ENCODE measurements at regions not wholly inside any gene's neighbourhood (a gene's known extent, or its start where the extent isn't known, plus 50 kb on each side); places are given as distances from the start of the nearest gene placed in this dataset.

GRCh38 chr1:50335036-50335435 is 88.2 kb downstream of the DMRTA2 start:
- TF ChIP-seq ZBTB7A (IDR thresholded peaks at IDR 0.05; ENCODE audit: low read depth) (no peak), REST (IDR thresholded peaks at IDR 0.05; ENCODE audit: low read depth) (no peak), TCF12 (IDR thresholded peaks at IDR 0.05; ENCODE audit: low read depth) (no peak), USF1 (IDR thresholded peaks at IDR 0.05) (no peak)

GRCh38 chr1:50333595-50333974 is 89.7 kb downstream of the DMRTA2 start:
- no peak for TF ChIP-seq REST (IDR thresholded peaks at IDR 0.05; ENCODE audit: low read depth)
- no peak for TF ChIP-seq TCF12 (IDR thresholded peaks at IDR 0.05; ENCODE audit: low read depth)
- no peak for TF ChIP-seq USF1 (IDR thresholded peaks at IDR 0.05)
- TF ChIP-seq RAD21 (IDR thresholded peaks at IDR 0.05; ENCODE audit: low read depth) = peak; percentile 47; the same call in 1 of the 2 replicates
- TF ChIP-seq EGR1 (IDR thresholded peaks at IDR 0.05) = no peak
- no peak; the same call in 1 of the 2 replicates for TF ChIP-seq ZBTB7A (IDR thresholded peaks at IDR 0.05; ENCODE audit: low read depth)
- no peak for TF ChIP-seq TAF1 (IDR thresholded peaks at IDR 0.05; ENCODE audit: low read depth)
- peak; percentile 54 for TF ChIP-seq MAX (IDR thresholded peaks at IDR 0.05)
- TF ChIP-seq YY1 (IDR thresholded peaks at IDR 0.05; ENCODE audit: low read depth) = 0 out of 2 replicates have a peak, but pooled peaks have one; percentile 17

- TF ChIP-seq RAD21 (IDR thresholded peaks at IDR 0.05; ENCODE audit: low read depth) (peak; percentile 71), MAX (IDR thresholded peaks at IDR 0.05) (no peak)
These were observed 90.2 kb downstream of the DMRTA2 start for GRCh38 chr1:50332941-50333594.

GRCh38 chr1:50329332-50329932 is 93.8 kb downstream of the DMRTA2 start:
- TF ChIP-seq EGR1 (IDR thresholded peaks at IDR 0.05) (no peak), CEBPB (IDR thresholded peaks at IDR 0.05) (0 out of 2 replicates have a peak, but pooled peaks have one; percentile 12), FOXM1 (IDR thresholded peaks at IDR 0.05; ENCODE audit: borderline replicate concordance, low read depth) (no peak), ZBTB7A (IDR thresholded peaks at IDR 0.05; ENCODE audit: low read depth) (no peak), CREB1 (IDR thresholded peaks at IDR 0.05; ENCODE audit: low read depth) (no peak), MAX (IDR thresholded peaks at IDR 0.05) (no peak), TCF12 (IDR thresholded peaks at IDR 0.05; ENCODE audit: low read depth) (no peak), REST (IDR thresholded peaks at IDR 0.05; ENCODE audit: low read depth) (no peak), NFIC (IDR thresholded peaks at IDR 0.05) (0 out of 2 replicates have a peak, but pooled peaks have one; percentile 9), TAF1 (IDR thresholded peaks at IDR 0.05; ENCODE audit: low read depth) (no peak), TEAD4 (IDR thresholded peaks at IDR 0.05) (no peak), EP300 (IDR thresholded peaks at IDR 0.05; ENCODE audit: borderline replicate concordance) (no peak), YY1 (IDR thresholded peaks at IDR 0.05; ENCODE audit: low read depth) (no peak), RAD21 (IDR thresholded peaks at IDR 0.05; ENCODE audit: low read depth) (no peak)
